COLO668 (cell line): ENCODE measurements at regions not wholly inside any gene's neighbourhood (a gene's known extent, or its start where the extent isn't known, plus 50 kb on each side); places are given as distances from the start of the nearest gene placed in this dataset.

Experiments
- DNase-seq: peaks from one replicate; lab custom pipeline; 2025; ENCODE audit not compliant: unreplicated experiment; lab: John Stamatoyannopoulos, UW

DNA sequence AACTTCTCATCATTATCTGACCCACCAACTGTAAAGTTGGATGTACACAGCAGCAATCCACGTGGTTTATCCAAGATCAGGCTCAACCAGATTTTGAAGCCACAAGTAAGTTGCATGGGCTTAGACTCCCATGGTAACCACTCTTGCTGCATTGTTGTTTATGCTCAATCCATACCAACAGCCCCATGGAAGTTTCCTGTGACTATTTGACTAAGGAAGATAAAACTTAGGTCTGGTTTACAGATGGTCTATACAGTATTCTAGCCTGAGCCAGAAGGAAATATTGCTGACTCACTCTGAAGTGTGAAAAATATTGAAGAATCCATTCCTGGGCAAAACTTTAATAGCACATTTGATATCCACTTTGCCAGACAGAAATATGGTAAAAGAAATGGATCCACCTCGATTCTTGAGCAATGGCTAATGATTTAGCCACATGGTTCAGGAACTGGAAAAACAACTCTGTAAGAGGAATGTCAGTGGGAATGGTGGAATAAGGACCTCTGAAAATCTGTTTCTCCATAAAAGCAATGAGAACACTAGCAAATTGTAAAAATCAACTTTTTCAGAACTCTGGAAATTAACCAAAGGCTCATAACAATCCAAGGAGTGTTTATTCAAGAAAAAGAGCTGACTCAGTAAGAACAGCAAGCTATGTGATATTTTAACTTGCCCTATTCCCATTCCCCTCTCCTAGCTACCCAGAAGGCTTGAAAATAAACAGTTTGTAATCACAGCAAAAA is 162.9 kb upstream of the STT3B start:
- DNase-seq: no peak

DNA sequence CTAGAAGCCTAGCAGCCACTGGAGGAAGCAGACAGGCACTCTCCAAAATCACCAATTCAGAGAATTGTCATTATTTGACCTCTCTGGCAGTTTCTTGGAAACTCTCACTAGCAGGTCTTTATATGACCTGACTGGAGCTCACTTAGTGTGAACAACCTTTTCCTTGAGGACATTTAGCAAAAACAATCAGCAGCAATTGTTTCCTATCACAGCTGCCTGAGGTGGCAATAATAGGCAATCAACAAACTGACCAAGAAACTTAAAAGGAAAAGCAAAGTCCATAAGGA is 162.4 kb upstream of the STT3B start:
- no peak for DNase-seq

DNA sequence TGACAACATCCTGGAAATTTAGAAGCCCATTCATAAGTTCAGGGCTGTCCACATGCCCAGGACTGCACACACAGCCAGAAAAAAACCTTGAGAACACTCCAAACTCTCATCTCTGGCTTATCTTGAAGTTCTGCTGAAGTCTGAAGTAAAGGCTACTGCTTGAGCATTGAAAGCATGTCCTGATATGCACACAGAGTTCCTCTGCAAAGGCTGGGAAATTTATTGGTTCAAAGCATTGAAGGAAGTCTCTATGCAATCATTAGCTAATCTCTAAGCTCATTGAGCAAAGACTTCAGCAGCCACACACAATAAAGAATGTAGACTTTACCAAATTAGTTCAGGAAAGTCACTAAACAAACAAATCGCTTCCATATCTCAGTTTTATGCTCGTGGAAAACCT is 162.0 kb upstream of the STT3B start:
- no peak for DNase-seq

DNA sequence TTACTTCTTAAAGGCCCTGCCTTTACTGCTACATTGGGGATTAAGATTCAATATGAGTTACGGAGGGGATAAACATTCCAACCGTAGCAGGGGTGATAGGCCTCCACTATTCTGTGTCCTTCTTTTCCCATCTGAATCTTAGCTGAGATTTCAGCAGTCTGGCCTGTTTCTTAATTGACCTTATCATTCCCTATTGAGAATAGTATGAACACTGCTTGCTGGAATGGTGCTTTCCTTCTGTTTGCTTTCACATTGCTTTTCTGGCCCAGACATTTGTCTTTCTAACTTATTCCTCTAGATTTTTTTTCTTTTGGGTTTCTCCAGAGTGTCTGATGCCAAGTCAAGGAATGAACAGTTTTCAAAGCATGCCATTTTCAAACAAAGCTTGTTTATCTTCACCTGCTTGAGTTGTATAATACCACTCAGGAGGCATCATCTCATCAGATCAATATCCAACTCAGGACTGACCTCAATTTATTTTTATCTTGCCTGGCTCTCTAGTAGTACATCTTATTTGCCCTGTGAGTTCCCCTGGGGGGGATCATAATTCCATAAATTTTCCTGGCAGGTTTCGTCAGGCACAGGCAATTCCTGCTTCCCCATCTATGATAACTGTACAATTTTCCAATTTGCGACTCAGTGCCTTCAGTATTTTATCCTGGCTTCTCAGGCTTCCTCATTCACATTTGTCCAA is 161.1 kb upstream of the STT3B start:
- DNase-seq: no peak

DNA sequence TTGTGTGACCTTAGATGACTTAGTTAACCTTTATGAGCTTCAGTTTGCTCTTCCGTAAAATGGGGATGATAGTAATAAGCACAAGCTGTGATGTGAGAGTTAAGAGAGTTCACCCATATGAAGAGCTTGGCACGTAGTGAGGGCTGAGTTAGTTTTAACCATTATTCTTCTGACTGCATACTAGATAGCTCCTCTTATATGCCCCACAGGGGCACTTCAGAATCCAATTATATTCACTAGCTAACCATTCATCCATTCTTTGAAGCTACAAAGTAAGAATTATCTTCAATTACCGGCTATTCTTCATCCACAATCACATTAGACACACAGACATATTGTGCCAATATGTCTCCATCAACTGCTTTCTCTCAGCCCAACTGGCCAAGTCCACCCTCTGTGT is 159.0 kb upstream of the STT3B start:
- no peak for DNase-seq

DNA sequence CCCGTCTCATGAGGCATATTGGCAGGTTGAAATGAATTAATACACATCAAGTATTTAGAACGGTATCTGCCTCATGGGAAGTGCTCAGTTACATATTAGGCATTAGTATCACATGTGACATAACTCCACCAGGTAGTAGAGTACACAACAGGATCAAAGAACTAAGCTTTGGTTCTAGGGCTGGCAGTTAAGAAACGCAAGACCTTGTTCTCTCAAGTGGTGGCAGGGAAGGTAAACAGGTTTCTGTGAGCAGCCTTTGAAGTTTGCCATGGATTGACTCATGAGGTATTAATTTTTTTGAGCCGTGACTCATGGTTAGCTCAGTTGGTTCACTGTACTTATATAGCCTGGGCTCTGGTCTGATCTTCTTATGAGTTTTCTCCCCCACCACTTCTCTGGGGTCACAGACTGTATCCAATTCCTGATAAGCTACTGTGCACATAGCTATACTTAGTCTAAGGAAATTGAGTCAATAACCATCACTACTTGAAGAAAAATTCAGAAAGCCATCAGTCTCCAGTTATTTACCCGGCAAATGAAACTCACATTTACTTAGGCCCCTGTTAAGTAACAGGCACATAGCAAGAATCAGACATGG is 155.6 kb upstream of the STT3B start:
- no peak for DNase-seq

DNA sequence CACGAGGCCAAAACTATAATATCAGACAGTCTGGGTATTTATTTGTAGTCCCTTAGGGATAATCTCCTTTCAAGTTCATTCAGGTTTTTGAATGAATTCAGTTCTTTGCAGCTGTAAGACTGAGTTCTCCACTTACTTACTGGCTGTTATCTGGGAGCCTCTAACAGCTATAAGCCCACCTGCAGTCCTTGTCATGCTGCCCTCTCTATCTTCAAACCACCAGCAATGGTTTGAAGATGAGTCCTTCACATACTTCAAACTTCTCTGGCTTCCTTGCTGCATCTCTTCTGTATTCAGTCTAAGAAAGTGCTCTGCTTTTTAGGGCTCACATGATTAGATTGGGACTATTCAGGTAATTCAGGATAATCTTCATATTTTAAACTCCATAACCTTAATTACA is 154.5 kb upstream of the STT3B start:
- DNase-seq: no peak

DNA sequence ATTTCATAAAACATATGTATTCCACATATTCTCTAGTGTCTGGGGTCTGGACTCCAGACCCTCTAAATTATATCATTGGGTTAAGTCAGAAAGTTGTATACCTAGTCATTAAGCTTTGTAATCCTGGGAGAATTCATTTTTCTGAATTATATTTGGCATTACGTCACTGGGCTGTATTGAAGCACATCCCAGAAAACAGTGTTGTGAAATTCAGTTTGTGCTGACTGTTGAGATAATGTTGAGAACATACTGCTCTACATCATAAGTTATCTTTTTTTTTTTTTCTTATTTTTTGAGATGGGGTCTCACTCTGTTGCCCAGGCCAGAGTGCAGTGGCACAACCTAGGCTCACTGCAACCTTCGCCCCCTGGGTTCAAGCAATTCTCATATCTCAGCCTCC is 153.1 kb upstream of the STT3B start:
- no peak for DNase-seq

DNA sequence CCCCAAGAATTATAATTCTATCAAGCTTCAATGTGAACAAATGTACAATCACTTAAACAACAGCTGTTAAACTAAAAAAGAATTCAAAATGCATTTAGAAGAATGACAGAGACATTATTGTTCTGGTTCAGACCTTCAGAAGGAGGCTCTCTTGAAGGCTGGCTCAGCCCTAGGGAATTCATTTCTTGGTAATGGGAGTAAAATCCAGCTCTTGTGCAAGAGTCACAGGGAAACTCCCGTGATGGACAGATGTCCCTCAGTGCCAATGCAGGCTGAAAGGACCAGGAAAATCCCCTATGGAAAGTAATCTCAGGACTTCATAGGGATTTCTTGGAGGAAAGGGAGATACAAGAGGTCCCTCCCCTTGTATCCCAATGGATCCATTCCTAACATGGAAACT is 149.9 kb upstream of the STT3B start:
- DNase-seq: no peak

DNA sequence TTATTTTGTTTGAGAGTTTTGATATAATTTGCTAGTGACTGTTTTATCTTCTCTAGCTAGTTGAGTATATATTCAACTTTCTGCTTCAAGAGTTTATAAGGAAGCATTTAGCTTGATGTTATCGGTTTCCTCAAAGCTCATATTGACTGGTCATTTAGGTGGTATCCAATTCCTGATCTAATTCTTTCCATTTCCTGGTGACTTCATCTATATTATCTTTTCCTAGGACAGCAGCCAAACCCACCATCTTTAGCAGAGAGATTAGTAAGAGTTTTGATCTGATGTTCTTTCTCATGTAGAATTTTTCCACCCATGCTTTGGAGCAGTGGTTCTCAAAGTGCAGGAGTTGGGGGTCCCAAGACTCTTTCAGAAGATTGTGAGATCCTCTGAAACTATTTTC is 148.6 kb upstream of the STT3B start:
- DNase-seq: no peak

DNA sequence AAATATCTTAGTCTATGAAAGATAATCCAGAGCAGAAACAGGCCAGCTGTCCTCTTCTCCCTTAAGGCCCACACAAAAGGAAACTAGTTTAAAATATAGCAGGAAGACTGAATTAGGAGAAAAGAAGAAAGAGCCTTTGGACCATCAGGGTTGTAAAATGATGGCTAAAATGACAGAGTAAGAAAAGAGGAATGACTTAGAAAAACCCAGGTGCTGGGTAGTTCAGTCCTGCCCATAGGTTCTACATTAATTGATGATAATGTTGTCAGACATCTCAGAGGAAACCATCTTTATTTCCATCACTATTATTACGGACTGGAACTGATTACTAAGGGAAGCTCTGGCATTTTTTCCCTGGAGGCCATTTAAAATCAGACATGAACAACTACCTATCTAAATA is 142.8 kb upstream of the STT3B start:
- DNase-seq: no peak

DNA sequence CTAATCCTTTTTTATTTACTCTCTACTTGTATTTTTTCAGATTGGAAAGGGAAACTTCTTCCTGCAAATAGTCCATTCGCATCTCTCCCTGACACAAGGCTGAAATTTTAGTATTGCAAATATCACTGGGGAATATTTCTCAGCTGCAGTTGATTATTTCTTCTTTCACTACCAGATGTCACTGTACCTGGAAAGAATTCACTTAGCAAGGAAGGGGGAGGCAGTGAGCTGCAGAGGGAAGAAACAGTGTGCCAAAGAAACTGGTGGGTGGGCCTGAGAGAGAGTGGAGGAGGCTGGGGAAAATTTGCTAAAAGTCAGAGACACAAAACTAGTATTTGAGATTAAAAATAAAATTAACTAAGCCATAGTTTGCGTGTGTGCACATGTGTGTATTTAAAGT is 142.3 kb upstream of the STT3B start:
- no peak for DNase-seq

DNA sequence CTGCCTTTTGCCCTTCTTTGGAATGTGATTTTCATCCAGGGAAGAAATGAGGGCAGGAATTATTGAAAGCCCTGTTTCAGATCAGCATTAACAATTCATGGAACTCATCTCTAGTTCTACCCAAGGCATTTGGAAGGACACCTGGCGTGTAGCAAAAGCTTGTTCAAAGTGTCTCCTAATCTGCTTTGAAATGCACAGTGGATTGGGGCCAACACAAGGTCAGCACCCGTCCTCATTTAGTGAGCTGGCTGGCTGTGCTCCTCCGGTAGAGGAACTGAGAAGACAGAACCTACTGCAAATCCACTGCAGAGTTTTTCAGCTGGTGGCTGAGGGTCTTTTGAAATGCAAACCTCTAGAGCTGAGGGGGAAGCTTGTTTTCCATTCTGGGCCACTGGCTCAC is 141.6 kb upstream of the STT3B start:
- DNase-seq: no peak

DNA sequence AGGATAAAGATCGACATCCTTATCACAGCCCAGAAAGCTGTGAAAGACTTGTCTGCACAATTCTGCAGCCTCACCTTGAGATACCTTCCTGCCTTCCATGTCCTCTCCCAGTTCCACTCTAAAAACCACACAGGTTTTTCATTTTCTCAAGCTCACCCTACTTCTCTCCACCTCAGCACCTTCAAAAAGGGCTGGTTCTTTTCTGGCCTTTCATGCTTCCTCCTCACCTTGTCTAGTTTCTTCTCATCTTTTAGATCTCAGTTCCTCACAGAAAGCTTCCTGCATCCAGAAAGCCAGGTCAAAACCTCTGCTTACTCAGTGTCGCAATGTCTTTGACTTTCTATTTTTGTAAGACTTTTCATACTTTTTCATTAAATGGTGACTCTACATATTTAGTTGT is 140.2 kb upstream of the STT3B start:
- no peak for DNase-seq

DNA sequence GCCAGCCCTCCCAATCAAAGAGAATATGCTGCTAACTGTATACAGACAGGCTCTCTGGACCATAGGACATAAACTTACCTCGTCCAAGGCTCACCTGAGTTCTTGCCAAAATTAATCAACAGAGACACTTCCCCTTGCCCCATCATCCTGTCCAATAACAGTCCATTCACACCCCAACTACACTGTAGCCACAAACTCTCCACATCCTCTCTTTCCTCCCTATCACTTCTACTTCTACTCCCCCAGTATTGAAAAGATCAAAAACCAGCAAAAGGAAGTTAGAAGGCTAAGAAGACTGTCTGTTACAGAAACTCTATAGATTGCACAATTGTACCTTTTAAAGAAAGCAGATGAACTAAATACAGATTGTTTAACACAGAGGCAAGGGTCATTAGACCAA is 133.5 kb upstream of the STT3B start:
- no peak for DNase-seq

DNA sequence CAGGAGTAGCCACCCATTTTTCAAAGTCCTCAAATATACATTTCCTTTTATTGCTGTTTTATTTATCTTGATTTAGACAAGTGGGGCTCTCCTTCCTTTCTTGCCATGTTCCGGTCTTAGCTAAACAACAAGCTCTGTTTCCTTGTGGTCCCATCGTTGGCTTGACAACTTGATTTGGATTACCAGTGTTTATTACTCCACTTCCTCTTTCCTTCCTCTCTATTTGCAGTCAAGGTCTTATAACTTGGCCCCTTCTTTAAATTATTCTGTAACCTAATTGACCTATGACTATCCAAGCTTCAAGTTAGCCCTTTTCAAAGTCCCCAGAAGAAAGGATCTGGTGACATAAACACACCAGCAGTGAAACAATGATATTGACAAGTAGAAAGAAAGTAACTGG is 130.6 kb upstream of the STT3B start:
- DNase-seq: no peak

DNA sequence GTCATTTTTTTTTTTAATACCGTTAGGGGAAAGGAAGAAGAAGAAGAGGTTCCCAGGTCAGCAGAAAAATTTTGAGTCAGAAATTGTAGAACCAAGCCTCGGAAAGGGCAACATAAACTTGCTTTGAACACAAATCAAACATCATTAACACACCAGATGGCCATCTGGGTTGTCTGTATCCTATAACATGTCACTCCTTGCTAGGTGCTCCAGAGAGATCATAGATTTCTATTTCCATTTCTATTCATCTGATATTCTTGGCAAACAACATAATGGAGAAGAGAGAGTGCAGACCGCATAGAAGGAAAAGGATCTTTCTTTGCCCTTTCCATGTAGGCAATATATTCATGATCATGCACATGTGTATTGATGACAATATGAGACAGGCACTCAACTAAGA is 129.5 kb upstream of the STT3B start:
- no peak for DNase-seq

DNA sequence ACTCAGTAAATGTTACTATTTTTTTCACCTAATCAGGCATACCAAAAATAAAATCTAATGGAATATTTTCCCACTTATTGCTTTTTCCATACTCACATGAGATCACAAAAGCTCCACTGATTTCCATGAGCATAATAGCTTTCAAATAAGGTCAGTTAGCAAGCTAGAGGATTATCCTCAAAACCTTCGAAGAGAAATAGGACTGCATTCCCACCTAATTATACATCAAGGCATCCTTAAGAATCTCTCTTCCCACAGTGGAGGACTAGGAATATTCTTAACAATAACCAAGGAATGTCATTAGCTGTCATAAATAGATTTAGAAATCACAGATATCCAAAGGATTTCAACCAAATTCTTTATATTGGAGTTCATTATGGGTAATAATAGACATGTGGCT is 127.9 kb upstream of the STT3B start:
- DNase-seq: no peak

DNA sequence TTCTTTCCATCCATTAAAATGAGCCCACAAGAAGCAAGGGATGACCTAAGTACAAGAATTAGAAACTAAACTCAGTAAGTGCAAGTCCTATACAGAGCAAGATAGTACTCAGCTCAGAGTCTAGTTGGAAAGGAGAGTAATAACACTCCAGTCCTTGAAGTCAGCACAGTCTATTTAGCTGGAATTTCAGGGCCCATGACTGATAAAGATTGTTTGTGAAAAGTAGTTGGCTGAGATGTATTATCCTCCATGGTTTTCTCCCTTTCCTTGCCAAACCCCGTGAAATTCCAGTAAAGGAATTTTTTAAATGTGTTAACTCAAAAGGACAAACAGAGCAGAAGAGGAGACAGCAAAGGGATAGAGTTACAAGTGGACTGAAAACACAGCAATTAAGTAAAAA is 127.2 kb upstream of the STT3B start:
- DNase-seq: no peak

DNA sequence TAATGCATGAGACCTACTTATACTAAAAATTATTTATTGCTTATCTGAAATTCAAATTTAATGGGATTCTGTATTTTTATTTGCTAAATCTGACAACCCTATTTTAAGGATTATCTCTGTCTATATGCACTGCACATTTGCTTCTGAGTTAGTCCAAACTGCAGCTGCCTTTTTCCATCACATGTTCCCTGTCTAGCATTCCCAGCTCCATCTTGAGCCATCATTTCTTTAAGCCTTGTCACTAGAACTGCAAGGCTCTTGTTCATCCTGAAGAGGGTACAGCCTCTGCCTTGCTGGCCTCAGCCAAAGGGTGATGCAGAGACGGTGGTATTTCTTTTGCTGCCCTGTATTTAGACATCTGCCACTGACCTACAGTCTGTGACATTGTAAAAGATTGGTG is 125.8 kb upstream of the STT3B start:
- no peak for DNase-seq

DNA sequence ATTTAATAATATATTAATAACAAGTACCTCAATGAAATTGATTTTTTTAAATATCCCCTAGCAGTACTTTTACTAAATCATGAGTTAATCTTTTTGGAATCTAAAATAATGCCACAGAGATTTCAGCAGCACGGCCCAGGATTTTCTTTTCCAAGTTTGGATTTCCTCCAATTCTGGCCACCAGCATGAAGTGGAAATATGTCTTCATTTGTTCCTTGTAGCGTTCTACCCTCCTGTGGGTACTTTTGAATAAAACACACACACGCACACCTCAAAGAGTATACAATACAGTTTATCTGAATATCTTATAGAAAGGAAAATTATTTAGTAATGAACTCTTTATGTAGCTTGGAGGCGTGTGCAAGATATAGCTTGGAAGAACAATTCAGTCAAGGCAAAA is 125.1 kb upstream of the STT3B start:
- no peak for DNase-seq

DNA sequence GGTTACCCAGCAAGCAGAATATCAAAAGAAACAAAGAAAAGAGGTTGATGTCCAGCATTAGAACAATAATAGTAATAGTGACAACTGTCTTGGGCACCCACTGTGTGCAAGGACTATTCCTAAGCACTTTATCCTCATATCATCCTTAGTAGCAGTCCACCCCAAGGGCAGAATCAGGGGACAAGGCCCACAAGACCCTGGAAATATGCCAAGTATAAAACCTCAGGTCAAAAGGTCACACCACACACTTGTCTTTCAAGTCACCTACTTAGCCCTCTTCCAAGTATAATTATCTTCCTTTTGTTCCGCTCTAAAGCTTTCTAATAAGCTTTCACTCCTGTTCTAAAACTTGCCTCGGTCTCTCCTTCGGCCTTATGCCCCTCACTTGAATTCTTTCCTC is 124.0 kb upstream of the STT3B start:
- DNase-seq: no peak

DNA sequence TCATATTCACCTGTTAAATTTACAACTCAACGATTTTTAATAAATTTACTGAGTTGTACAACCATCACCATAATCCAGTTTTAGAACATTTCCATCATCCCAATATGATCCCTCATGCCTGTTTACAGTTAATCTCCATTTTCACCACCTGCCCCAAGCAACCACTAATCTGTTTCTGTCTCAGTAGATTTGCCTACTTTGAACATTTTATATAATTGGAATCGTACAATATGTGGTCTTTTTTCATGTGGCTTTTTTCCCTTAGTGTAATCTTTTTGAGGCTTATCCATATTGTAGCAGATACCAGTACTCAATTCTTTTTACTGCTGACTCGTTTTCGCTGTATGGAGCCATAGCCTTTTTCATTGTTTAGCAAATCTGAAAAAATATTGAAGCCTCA is 123.3 kb upstream of the STT3B start:
- no peak for DNase-seq
